ENCODE measurements at regions not wholly inside any gene's neighbourhood (a gene's known extent, or its start where the extent isn't known, plus 50 kb on each side); places are given as distances from the start of the nearest gene placed in this dataset.
"Not testable (repeated sequence)": the region's sequence is repeated elsewhere in the genome, so short reads cannot be mapped to it uniquely, and the experiment has no call there.

DNA sequence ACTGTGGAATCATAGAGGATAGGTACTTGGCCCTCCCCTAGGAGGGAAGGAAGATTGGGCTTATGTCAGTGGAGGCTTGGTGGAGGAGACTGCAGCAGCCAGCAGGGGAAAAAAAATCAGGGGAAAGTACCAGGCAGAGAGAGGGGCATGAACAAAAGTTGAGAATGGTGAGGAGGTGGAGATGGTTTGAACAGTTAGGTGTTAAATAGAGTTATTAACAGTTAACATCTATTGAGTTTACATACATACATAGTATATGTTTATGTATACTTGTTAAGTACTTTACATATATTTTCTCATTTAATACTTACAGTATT, 136.5 kb upstream of the HNRNPU start (continued):
- TF ChIP-seq, protein P1, sequence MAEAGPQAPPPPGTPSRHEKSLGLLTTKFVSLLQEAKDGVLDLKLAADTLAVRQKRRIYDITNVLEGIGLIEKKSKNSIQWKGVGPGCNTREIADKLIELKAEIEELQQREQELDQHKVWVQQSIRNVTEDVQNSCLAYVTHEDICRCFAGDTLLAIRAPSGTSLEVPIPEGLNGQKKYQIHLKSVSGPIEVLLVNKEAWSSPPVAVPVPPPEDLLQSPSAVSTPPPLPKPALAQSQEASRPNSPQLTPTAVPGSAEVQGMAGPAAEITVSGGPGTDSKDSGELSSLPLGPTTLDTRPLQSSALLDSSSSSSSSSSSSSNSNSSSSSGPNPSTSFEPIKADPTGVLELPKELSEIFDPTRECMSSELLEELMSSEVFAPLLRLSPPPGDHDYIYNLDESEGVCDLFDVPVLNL (CRISPR knock-in tag; IDR thresholded peaks at IDR 0.05; ENCODE audit: borderline replicate concordance, low read depth): no peak
- TF ChIP-seq TEAD1 (CRISPR knock-in tag; IDR thresholded peaks at IDR 0.05): no peak

DNA sequence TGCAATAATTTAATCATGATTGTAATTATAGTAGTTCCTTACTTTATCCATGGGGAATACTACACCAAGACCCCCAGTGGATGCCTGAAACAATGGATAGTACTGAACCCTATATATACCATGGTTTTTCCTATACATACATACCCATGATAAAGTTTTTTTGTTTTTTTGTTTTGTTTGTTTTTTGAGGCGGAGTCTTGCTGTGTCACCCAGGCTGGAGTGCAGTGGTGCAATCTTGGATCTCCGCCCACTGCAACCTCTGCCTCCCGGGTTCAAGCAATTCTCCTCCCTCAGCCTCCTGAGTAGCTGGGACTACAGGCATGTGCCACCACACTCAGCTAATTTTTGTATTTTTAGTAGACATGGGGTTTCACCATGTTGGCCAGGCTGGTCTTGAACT, 135.3 kb upstream of the HNRNPU start:
- CTCF ChIA-PET; H3K27ac Mint-ChIP-seq; H3K27me3 Mint-ChIP-seq (ENCODE audit: low read depth); POLR2A ChIA-PET; H3K9me3 Mint-ChIP-seq; ATAC-seq; DNase-seq (ENCODE audit: low spot score); H3K4me3 Mint-ChIP-seq; H3K36me3 Mint-ChIP-seq; H3K4me1 Mint-ChIP-seq: not testable (repeated sequence)

DNA sequence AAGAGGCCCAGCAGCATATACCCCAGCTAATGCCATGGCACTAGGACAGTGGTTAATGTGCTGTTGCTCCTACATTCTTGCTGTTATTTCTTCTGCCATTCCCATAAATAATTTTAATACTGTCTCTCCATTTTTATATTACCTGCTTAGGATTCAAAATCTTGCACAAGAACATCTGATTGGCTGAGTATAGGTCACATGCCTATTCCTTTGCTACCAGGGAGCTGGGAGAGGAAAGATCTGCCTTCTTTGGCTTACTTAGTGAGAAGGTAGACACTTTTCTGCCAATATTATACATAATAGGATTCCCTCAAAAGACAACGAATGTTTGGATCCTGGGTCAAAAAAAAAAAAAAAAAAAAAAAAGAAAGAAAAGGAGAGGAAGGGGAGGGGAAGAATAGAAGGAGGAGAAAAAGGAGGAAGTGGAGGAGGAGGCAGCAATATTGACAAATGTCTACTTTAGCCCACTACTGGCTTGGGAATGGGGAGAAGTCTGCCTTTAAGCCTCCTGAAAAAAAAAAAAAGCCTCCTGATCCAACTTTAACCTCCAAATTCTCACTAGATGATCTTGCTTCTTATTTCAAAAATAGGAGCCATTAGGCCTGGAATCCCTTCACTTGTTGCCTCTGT, 134.5 kb upstream of the HNRNPU start:
- CTCF ChIA-PET: no interaction called here

DNA sequence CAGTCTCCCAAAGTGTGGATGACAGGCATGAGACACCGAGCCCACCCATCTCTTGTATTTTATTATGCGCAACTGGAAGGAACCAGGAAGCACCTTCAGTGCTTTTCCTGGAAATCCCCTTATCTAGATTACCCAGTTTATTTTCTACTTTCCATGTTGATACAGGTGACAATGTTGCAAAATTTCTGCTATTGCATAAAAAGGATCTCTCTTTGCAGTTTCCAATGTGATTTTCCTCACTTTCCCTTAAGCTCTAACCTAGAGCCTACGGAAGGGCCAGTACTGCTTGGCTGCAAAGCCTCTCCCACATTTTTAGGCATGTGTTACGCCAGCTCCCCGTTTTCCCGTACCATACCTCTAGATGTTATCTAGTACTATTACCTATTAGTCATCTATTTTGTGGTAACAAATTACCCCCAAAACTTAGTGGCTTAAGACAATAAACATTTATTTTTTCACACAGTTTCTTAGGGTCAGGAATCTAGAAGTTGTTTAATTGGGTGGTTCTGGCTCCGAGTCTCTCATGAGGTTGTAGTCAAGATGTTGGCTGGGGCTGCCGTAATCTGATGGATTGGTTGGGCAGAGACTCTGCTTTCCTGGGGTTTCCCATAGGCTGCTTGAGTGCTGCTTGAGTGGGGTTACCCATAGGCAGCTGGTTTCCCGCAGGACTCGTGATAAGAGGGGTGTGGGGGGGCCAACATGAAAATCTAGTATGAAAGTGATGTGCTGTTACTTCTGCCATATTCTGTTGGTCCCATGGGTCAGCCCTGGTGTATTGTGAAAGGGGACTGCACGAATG, 131.5 kb upstream of the HNRNPU start:
- no peaks in the 10 kb centered on the region for H3K9me3 Mint-ChIP-seq
- no peak overlapping the region for H3K4me3 Mint-ChIP-seq
- no peak for ATAC-seq
- no peak for TF ChIP-seq ZNF416 (CRISPR knock-in tag; IDR thresholded peaks at IDR 0.05)
- TF ChIP-seq ZMAT4 (CRISPR knock-in tag; IDR thresholded peaks at IDR 0.05): no peak
- TF ChIP-seq, protein P2, sequence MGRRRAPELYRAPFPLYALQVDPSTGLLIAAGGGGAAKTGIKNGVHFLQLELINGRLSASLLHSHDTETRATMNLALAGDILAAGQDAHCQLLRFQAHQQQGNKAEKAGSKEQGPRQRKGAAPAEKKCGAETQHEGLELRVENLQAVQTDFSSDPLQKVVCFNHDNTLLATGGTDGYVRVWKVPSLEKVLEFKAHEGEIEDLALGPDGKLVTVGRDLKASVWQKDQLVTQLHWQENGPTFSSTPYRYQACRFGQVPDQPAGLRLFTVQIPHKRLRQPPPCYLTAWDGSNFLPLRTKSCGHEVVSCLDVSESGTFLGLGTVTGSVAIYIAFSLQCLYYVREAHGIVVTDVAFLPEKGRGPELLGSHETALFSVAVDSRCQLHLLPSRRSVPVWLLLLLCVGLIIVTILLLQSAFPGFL (CRISPR knock-in tag; IDR thresholded peaks at IDR 0.05; ENCODE audit: borderline replicate concordance): no peak
- no peak for TF ChIP-seq ZBTB21 (CRISPR knock-in tag; IDR thresholded peaks at IDR 0.05; ENCODE audit: borderline replicate concordance)
- no peak for TF ChIP-seq ELF4 (CRISPR knock-in tag; IDR thresholded peaks at IDR 0.05; ENCODE audit: low read depth)
- TF ChIP-seq MYBL2 (CRISPR knock-in tag; IDR thresholded peaks at IDR 0.05): no peak
- TF ChIP-seq, protein P3, sequence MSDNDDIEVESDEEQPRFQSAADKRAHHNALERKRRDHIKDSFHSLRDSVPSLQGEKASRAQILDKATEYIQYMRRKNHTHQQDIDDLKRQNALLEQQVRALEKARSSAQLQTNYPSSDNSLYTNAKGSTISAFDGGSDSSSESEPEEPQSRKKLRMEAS (CRISPR knock-in tag; IDR thresholded peaks at IDR 0.05): no peak
- no peak for TF ChIP-seq SP1 (CRISPR knock-in tag; conservative IDR thresholded peaks at IDR 0.05)
- no peak for TF ChIP-seq GTF2I (CRISPR knock-in tag; conservative IDR thresholded peaks at IDR 0.05)
- no peak for TF ChIP-seq NR1H2 (CRISPR knock-in tag; IDR thresholded peaks at IDR 0.05)
- no peak for TF ChIP-seq OVOL2 (CRISPR knock-in tag; IDR thresholded peaks at IDR 0.05; ENCODE audit: borderline replicate concordance)
- ChIA-PET POLR2A (no interaction called here), CTCF (no interaction called here)
- no peak overlapping the region for H3K27ac Mint-ChIP-seq
- no peaks in the 10 kb centered on the region for H3K36me3 Mint-ChIP-seq
- no peaks in the 10 kb centered on the region for H3K27me3 Mint-ChIP-seq (ENCODE audit: low read depth)
- DNase-seq (ENCODE audit: low spot score): no peak
- H3K4me1 Mint-ChIP-seq: no peaks in the 10 kb centered on the region

More for the DNA sequence above, 134.5 kb upstream of the HNRNPU start:
- Mint-ChIP-seq H3K9me3 (no peaks in the 10 kb centered on the region), H3K36me3 (no peaks in the 10 kb centered on the region), H3K27me3 (ENCODE audit: low read depth) (no peaks in the 10 kb centered on the region), H3K27ac (no peak overlapping the region), H3K4me1 (no peaks in the 10 kb centered on the region), H3K4me3 (no peak overlapping the region)
- no peak for ATAC-seq
- no peak for DNase-seq (ENCODE audit: low spot score)
- TF ChIP-seq FOXK1 (CRISPR knock-in tag; IDR thresholded peaks at IDR 0.05) (no peak), ESRRA (CRISPR knock-in tag; IDR thresholded peaks at IDR 0.05; ENCODE audit: borderline replicate concordance) (no peak), FOXJ3 (CRISPR knock-in tag; IDR thresholded peaks at IDR 0.05; ENCODE audit: borderline replicate concordance) (no peak), CREM (CRISPR knock-in tag; IDR thresholded peaks at IDR 0.05) (no peak), JUN (CRISPR knock-in tag; IDR thresholded peaks at IDR 0.05) (no peak)
- POLR2A ChIA-PET: no interaction called here
